Trophoblast cell (in vitro differentiated cells and primary cell): ENCODE measurements at regions not wholly inside any gene's neighbourhood (a gene's known extent, or its start where the extent isn't known, plus 50 kb on each side); places are given as distances from the start of the nearest gene placed in this dataset.

Experiments
- DNase-seq, 2 donors: peaks; one replicate each; pipeline ENCODE4 v3.0.0-alpha.2; 2016
- H2AFZ ChIP-seq: 2 replicates; pipeline ENCODE4 v1.6.1; 2013; ENCODE audit warnings: low read length, moderate library complexity, mild to moderate bottlenecking; ENCODE audit not compliant: insufficient read depth, poor library complexity
- H2AK5ac ChIP-seq: 2 replicates; pipeline ENCODE4 v1.6.1; 2013; ENCODE audit warnings: mild to moderate bottlenecking, low read length
- H2BK120ac ChIP-seq: 2 replicates; pipeline ENCODE4 v1.6.1; 2013; ENCODE audit warnings: low read length, mild to moderate bottlenecking, moderate library complexity; ENCODE audit not compliant: insufficient read depth, poor library complexity
- H2BK12ac ChIP-seq: 2 replicates; pipeline ENCODE4 v1.6.1; 2013; ENCODE audit warnings: mild to moderate bottlenecking, low read length, moderate library complexity
- H2BK5ac ChIP-seq: 2 replicates; pipeline ENCODE4 v1.6.1; 2013; ENCODE audit warnings: low read length, low read depth, moderate library complexity, mild to moderate bottlenecking; ENCODE audit not compliant: poor library complexity
- H3K14ac ChIP-seq: 2 replicates; pipeline ENCODE4 v1.6.1; 2013; ENCODE audit warnings: mild to moderate bottlenecking, low read length
- H3K18ac ChIP-seq: 2 replicates; pipeline ENCODE4 v1.6.1; 2013; ENCODE audit warnings: mild to moderate bottlenecking, low read length
- H3K23ac ChIP-seq: 2 replicates; pipeline ENCODE4 v1.6.1; 2013; ENCODE audit warnings: low read length
- H3K27ac ChIP-seq: 2 replicates; pipeline ENCODE4 v1.5.1; 2013; ENCODE audit warnings: low read depth, mild to moderate bottlenecking, inconsistent platforms, low read length, moderate library complexity
- H3K27me3 ChIP-seq: 2 replicates; pipeline ENCODE4 v1.6.1; 2013; ENCODE audit warnings: inconsistent platforms, mild to moderate bottlenecking, low read length, moderate library complexity; ENCODE audit not compliant: insufficient read depth
- H3K36me3 ChIP-seq, 2 experiments: 1 replicate in 1 of 2; 2 replicates in 1 of 2; pipeline ENCODE4 v1.6.1; 2013; ENCODE audit warnings: low read length in 2 of 2, mild to moderate bottlenecking in 2 of 2, moderate library complexity in 1 of 2; ENCODE audit not compliant: insufficient read depth in 2 of 2, control insufficient read depth in 1 of 2
- H3K4ac ChIP-seq: 2 replicates; pipeline ENCODE4 v1.6.1; 2013; ENCODE audit warnings: low read depth, mild to moderate bottlenecking, low read length, moderate library complexity
- H3K4me1 ChIP-seq, 2 experiments: 1 replicate in 1 of 2; 2 replicates in 1 of 2; pipeline ENCODE4 v1.6.1; 2013; ENCODE audit warnings: low read length in 2 of 2, mild to moderate bottlenecking in 2 of 2, moderate library complexity in 1 of 2; ENCODE audit not compliant: insufficient read depth in 2 of 2, control insufficient read depth in 1 of 2
- H3K4me2 ChIP-seq: 2 replicates; pipeline ENCODE4 v1.6.1; 2013; ENCODE audit warnings: inconsistent platforms, mild to moderate bottlenecking, low read length, moderate library complexity
- H3K4me3 ChIP-seq: 2 replicates; pipeline ENCODE4 v1.5.1; 2013; ENCODE audit warnings: mild to moderate bottlenecking, low read depth, low read length, inconsistent platforms
- H3K79me1 ChIP-seq: one replicate; pipeline ENCODE4 v1.6.1; 2013; ENCODE audit warnings: low read length
- H3K79me2 ChIP-seq: 2 replicates; pipeline ENCODE4 v1.6.1; 2013; ENCODE audit warnings: low read length, mild to moderate bottlenecking; ENCODE audit not compliant: control insufficient read depth, insufficient read depth, poor library complexity
- H3K9ac ChIP-seq: 2 replicates; pipeline ENCODE4 v1.6.1; 2013; ENCODE audit warnings: mild to moderate bottlenecking, low read length
- H3K9me3 ChIP-seq: 2 replicates; pipeline ENCODE4 v1.6.1; 2013; ENCODE audit warnings: low read depth, mild to moderate bottlenecking, control low read depth, inconsistent platforms, low read length; ENCODE audit not compliant: insufficient read depth
- H4K12ac ChIP-seq: 2 replicates; pipeline ENCODE4 v1.6.1; 2013; ENCODE audit warnings: low read depth, mild to moderate bottlenecking, low read length, moderate library complexity
- H4K8ac ChIP-seq: 2 replicates; pipeline ENCODE4 v1.6.1; 2013; ENCODE audit warnings: low read depth, mild to moderate bottlenecking, low read length, moderate library complexity
- H4K91ac ChIP-seq: one replicate; pipeline ENCODE4 v1.6.1; 2013; ENCODE audit warnings: low read depth, mild to moderate bottlenecking, low read length, moderate library complexity
- WGBS: extraction: QIAGEN DNeasy Blood & Tissue Kit; methylation state at CpG from one replicate; pipeline ENCODE4 v1.1.7; 2013; ENCODE audit warnings: missing lambda C conversion rate; ENCODE audit not compliant: insufficient read length, insufficient coverage; ENCODE audit errors: extremely low coverage; 5-methylcytosine and 5-hydroxymethylcytosine counted together

- no peak overlapping the region for H3K4me3 ChIP-seq
- no CpG with 5 or more reads among the region's 2 CpGs for WGBS
Measured at GRCh38 chr16:66028510-66029216, 337.8 kb upstream of the CDH5 start.

DNA sequence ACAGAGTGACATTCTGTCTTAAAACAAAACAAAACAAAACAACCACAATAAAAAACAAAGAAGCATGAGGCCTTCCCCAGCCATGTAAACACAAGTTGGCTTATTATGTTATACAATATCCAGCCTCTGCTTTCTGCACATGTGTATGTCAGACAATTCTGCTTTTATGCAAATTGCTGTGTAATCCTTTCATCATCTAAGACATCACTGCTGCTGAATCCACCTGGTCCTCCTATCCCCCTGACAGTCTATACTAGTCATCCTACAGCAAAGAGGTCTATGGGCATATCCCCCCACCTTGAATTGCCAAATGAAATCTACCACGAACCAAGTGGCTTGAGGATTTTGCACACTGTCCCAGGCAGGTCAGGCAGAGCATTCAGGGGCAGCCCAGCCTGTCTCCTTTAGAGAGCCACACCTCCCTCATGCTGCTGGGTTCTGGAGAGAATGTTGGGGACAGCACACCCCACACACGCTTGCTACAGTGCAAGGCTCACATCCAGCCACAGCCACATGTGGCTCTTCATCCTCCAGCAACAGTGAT lies 339.6 kb upstream of the CDH5 start:
- no peaks in the 10 kb centered on the region for H3K79me1 ChIP-seq
- no peak overlapping the region for H2AFZ ChIP-seq
- H2BK5ac ChIP-seq, result no peak overlapping the region
- no peak overlapping the region for H3K18ac ChIP-seq
- no CpG with 5 or more reads among the region's 2 CpGs for WGBS
- no peak for DNase-seq
- H3K36me3 ChIP-seq, result no peaks in the 10 kb centered on the region
- H3K9ac ChIP-seq, result no peak overlapping the region
- no peak overlapping the region for H4K12ac ChIP-seq
- H3K4ac ChIP-seq, result no peak overlapping the region
- H3K14ac ChIP-seq, result no peak overlapping the region
- no peak overlapping the region for H3K23ac ChIP-seq
- no peak overlapping the region for H4K8ac ChIP-seq
- H3K9me3 ChIP-seq, result peaks cover 7% of the 10 kb centered on the region
- H2BK120ac ChIP-seq, result no peak overlapping the region
- no peak overlapping the region for H2AK5ac ChIP-seq
- H3K4me1 ChIP-seq, result peaks cover 0 to 7% of the 10 kb centered on the region in 2 experiments
- no peak overlapping the region for H3K27ac ChIP-seq
- no peaks in the 10 kb centered on the region for H3K79me2 ChIP-seq
- no peaks in the 10 kb centered on the region for H3K27me3 ChIP-seq
- H4K91ac ChIP-seq, result no peak overlapping the region
- H3K4me3 ChIP-seq, result no peak overlapping the region
- H3K4me2 ChIP-seq, result no peak overlapping the region
- no peak overlapping the region for H2BK12ac ChIP-seq

More at GRCh38 chr16:66028510-66029216, 337.8 kb upstream of the CDH5 start:
- no peak overlapping the region for H3K4ac ChIP-seq
- H3K23ac ChIP-seq, result no peak overlapping the region
- H3K27me3 ChIP-seq, result no peaks in the 10 kb centered on the region
- H3K14ac ChIP-seq, result no peak overlapping the region
- no peak overlapping the region for H3K18ac ChIP-seq
- no peaks in the 10 kb centered on the region for H3K79me1 ChIP-seq
- H3K36me3 ChIP-seq, result no peaks in the 10 kb centered on the region
- no peak overlapping the region for H3K9ac ChIP-seq
- no peak overlapping the region for H4K91ac ChIP-seq
- H4K12ac ChIP-seq, result no peak overlapping the region
- H2AFZ ChIP-seq, result no peak overlapping the region
- H2BK12ac ChIP-seq, result no peak overlapping the region
- H3K79me2 ChIP-seq, result no peaks in the 10 kb centered on the region
- peaks cover 0 to 7% of the 10 kb centered on the region in 2 experiments for H3K4me1 ChIP-seq
- H4K8ac ChIP-seq, result no peak overlapping the region
- H3K9me3 ChIP-seq, result peaks cover 7% of the 10 kb centered on the region
- no peak overlapping the region for H3K4me2 ChIP-seq
- H3K27ac ChIP-seq, result no peak overlapping the region
- H2BK5ac ChIP-seq, result no peak overlapping the region
- no peak overlapping the region for H2AK5ac ChIP-seq
- DNase-seq, result peak; percentile 4 to 44
- H2BK120ac ChIP-seq, result no peak overlapping the region

- Histone ChIP-seq H3K79me2 (no peaks in the 10 kb centered on the region), H2AK5ac (no peak overlapping the region), H3K14ac (no peak overlapping the region), H2AFZ (no peak overlapping the region), H3K9ac (no peak overlapping the region), H2BK5ac (no peak overlapping the region), H3K9me3 (peaks cover 7% of the 10 kb centered on the region), H3K4me3 (no peak overlapping the region), H3K27me3 (no peaks in the 10 kb centered on the region), H4K8ac (no peak overlapping the region), H2BK120ac (no peak overlapping the region), H3K79me1 (no peaks in the 10 kb centered on the region), H4K91ac (no peak overlapping the region), H3K36me3 (no peaks in the 10 kb centered on the region), H3K4me2 (no peak overlapping the region), H3K4ac (no peak overlapping the region), H3K18ac (no peak overlapping the region), H3K23ac (no peak overlapping the region), H2BK12ac (no peak overlapping the region), H3K27ac (no peak overlapping the region), H3K4me1 (peaks cover 0 to 7% of the 10 kb centered on the region in 2 experiments), H4K12ac (no peak overlapping the region)
- no peak for DNase-seq
- WGBS, result no CpG with 5 or more reads among the region's 5 CpGs
Measured at GRCh38 chr16:66026211-66026610, 340.3 kb upstream of the CDH5 start.

DNA sequence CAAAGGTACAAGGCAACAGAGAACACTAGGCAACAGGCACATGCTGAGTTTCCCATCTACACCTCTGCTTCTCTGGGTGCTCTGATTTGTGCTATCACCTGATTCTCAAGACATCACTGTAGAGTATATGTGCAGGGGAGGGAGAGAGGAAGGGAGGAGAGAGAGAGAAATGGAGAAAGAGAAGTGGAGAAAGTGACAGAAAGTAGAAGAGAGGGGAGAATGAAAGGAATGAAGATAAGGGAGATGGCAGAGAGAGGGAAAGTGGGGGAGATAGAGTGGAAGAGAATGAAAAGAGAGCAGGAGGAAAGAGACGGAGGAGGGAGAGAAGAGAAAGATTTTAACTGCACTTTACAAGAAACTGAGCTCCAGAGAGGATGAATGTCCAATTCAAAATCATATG lies 340.7 kb upstream of the CDH5 start:
- no peaks in the 10 kb centered on the region for H3K79me2 ChIP-seq
- no peak overlapping the region for H3K4me3 ChIP-seq
- H3K23ac ChIP-seq, result no peak overlapping the region
- H2BK5ac ChIP-seq, result no peak overlapping the region
- DNase-seq, result no peak
- H2AK5ac ChIP-seq, result no peak overlapping the region
- no peaks in the 10 kb centered on the region for H3K36me3 ChIP-seq
- H3K4ac ChIP-seq, result no peak overlapping the region
- H3K9me3 ChIP-seq, result peaks cover 9% of the 10 kb centered on the region
- H4K8ac ChIP-seq, result no peak overlapping the region
- H4K12ac ChIP-seq, result no peak overlapping the region
- H3K79me1 ChIP-seq, result no peaks in the 10 kb centered on the region
- H3K14ac ChIP-seq, result no peak overlapping the region
- H3K9ac ChIP-seq, result no peak overlapping the region
- no peak overlapping the region for H2BK120ac ChIP-seq
- H4K91ac ChIP-seq, result no peak overlapping the region
- no peak overlapping the region for H3K4me2 ChIP-seq
- H3K27ac ChIP-seq, result no peak overlapping the region
- WGBS, result no CpG with 5 or more reads among the region's 1 CpG
- H2BK12ac ChIP-seq, result no peak overlapping the region
- H3K4me1 ChIP-seq, result peaks cover 0 to 7% of the 10 kb centered on the region in 2 experiments
- H3K18ac ChIP-seq, result no peak overlapping the region
- H3K27me3 ChIP-seq, result no peaks in the 10 kb centered on the region
- no peak overlapping the region for H2AFZ ChIP-seq
